NCI-H2029 (cell line): ENCODE measurements at regions not wholly inside any gene's neighbourhood (a gene's known extent, or its start where the extent isn't known, plus 50 kb on each side); places are given as distances from the start of the nearest gene placed in this dataset.
"Not testable (repeated sequence)": the region's sequence is repeated elsewhere in the genome, so short reads cannot be mapped to it uniquely, and the experiment has no call there.

Source experiments
- DNase-seq: peaks from one replicate; lab custom pipeline; 2025; lab: John Stamatoyannopoulos, UW

DNA sequence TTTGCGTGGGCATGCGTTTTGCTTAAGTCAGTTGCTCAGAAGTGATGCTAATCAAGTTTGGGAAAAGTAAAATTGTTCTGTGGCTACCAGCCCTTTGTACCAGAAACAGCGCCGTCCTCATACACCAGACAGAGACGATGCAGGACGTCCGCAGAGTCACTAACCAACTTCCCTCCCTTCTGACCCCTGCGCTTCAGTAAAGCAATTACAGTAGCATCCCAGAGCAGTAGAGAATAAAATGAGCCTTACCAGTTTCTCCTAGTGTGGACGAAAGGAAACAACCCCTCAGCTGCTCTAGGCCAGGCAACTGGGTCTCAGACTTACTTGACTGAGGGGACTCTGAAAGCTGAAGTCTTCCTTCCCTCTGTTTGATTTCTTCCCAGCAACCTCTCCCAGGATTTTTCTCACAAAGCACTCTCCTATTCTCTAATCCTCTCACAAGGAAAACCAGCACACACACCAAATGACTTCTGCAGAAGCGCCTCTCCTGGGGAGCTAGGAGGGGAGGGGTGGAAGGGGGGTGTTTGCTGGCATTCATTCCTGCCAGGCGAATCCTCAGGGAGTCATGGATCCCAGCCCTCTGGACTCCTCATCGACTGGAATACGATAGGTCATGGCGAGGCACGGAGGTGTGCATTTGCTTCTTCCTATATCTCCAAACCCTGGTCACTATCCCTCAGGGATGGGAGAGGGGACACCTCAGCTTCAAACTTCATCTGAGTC, 56.0 kb upstream of the MID1 start:
- DNase-seq = no peak

DNA sequence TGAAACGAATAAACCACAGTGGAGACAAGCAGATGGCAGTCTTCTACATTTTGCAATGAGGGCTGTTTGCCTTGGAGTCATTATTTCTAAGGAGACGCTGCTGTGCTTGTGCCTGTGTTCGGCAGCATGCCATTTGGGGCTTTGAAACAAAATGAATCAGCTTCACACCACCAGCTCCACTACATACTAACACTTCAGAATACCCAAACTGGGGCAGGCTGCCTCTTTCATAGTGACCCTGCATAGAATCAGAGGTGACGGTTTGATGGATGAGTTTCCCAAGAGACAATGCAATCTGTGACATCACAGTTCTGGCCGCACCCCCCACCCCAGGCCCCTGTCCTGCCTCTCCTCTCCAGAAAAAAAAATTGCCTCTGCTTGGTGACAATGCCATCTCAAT, 57.1 kb upstream of the MID1 start:
- peak; percentile 27 for DNase-seq

DNA sequence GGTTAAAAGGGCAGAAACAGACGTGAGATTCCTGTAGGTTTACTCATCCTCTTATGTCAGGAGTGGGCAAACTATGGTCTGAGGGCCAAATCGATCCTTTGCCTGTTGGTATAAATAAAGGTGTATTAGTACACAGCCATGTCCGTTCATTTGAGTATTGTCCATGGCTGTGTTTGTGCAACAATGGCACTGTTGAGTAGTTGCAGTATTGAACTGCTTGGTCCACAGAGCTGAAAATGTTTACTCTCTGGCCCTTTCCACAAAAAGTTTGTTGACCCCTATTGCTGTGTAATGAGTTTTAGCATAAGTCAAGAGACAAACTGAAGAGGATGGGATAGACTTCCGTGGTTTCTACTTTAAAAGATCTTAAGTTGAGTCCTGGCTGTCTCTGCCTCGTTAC, 59.0 kb upstream of the MID1 start:
- no peak for DNase-seq

DNA sequence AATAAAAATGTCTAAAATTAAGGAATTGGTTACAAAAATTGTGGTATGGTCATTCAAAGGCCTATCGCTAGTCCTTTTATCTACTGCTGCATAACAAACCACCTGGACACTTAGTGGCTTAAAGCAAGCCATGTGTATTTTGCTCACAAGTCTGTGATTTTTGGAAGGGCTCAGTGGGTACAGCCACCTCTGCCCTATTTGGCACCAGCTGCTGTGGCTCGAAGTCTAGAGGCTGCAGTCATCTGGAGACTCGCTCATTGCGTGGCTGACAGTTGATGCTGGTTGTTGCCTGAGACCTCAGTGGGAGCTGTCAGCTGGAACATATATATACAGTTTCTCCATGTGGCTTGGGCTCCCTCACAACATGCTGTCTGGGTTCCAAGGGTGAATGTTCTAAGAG, 60.8 kb upstream of the MID1 start:
- no peak for DNase-seq

DNA sequence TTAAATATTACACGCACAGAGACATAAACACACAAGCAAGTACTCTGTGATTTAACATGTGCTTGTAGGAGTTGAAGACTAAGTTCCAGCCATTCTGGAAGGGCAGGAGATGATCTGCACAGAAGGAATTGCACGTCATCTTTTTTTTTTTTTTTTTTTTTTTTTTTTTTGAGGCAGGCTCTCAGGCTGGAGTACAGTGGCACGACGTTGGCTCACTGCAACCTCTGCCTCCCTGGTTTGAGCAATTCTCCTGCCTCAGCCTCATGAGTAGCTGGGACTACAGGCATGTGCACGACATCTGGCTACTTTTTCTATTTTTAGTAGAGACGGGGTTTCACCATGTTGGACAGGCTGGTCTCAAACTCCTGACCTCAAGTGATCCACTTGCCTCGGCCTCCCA, 63.2 kb upstream of the MID1 start:
- not testable (repeated sequence) for DNase-seq

DNA sequence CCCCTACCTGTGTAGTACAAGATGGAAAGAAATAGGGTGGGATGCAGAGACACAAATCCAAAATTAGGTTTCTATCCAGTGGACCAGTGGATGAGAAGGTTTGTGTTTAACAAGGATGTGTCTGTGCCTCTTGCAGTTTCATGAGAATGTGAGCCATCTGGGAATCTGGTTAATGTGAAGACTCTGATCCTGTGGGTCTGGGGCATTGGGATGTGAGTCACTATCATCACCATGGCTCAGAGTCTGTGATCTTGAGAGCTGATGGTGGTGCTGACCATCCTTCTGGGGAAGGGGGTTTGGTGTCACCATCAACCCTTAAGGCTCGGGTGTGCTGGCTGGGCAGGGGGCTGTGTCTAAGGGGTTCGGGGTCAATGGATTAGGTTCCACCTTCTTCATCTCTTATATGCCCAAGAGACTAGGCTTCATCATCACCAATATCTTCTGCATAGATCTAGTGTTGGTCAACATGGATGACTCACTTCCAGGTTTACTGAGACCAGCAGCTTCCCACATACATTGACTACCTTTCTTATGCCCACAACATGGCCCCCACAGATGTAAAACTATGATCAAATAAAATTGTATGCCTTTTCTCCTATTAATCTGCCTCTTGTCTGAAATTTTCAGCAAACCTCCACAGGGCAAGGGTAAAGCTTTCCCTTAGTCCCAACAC, 65.7 kb upstream of the MID1 start:
- no peak for DNase-seq

DNA sequence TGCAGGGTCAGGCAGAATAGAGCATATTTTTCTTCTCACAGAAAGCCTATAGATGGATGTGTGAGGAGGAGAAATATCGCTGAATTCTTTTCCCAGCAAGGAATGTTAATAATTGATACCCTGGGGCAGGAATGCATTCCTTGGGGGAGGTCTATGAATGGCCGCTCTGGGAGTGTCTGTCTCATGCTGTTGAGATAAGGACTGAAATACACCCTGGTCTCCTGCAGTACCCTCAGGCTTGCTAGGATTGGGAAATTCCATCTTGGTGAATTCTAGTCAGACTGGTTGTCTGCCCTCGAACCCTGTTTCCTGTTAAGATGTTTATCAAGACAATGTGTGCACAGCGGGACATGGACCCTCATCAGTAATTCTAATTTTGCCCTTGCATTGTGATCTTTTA, 71.4 kb upstream of the MID1 start:
- DNase-seq = not testable (repeated sequence)

DNA sequence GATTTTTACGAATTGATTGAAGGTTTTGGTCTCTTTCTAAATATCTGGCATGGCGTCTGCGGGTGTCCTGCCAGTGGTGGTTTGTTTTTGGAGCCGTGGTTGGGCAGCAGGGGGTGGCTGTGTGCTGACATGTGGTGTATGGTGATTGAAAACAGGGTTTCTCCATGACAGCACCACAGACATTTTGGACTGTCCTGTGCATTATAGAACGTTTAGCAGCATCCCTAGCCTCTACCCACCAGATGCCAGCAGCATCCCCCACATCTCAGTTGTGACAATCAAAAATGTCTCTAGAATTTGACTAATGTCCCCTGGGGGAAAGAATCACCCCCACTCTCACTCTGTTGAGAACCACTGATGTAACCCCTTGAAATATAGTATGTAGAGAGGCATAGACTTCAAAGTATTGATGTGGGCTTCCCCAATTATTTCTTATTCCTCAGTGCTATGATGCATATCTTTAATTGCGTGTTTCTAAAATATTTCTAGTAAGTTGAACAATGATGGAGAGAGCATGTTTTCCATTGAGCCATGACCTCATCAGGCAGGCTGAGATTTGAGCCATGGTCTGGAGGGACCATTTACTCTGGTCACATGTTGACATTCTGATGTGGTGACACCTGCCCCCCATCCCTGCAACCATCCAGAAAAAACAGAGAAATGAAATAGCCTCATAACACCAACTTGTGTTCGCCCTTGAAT, 77.4 kb upstream of the MID1 start:
- DNase-seq = no peak

DNA sequence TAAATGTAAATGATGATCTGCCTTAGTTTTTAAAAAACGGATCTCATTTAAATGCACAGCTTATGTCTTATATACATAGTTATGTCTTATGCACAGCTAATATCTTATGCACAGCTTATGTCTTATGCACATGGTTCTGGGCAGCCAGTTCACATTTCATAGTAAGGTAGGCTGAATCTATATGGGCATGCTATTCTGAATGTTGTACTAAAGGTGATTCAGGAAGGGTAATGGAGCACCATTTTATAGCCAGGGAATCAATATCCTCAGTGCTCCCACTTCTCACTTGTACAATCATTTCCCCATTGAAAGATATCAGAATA, 77.9 kb upstream of the MID1 start:
- DNase-seq = no peak

DNA sequence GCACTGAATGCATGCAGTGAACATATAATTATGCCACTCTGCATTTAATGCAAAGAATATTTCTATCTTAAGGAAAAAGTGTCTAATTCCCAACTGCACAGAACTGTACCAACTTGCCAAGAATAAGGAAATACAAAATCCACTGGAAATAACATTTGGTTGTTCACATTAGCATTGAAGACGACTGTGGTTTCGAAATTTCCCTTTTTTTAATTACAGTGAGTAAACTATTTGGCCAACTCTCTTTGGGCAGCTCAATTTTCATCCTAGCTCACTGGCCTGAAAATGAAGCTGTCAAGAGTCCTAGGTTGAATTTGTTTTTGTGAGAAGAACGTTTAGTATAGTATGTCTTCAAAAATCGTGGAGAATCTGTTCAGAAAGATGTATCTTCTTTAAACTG, 81.6 kb upstream of the MID1 start:
- DNase-seq = no peak

DNA sequence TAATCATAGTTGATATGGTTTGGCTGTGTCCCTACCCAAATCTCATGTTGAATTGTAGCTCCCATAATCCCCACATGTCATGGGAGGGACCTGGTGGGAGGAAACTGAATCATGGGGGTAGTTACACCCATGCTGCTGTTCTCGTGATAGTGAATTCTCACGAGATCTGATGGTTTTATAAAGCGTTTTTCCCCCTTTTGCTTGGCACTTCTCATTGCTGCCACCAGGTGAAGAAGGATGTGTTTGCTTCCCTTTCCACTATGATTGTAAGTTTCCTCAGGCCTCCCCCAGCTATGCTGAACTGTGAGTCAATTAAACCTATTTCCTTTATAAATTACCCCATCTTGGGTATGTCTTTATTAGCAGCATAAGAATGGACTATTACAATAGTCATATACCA, 86.0 kb upstream of the MID1 start:
- DNase-seq = not testable (repeated sequence)

DNA sequence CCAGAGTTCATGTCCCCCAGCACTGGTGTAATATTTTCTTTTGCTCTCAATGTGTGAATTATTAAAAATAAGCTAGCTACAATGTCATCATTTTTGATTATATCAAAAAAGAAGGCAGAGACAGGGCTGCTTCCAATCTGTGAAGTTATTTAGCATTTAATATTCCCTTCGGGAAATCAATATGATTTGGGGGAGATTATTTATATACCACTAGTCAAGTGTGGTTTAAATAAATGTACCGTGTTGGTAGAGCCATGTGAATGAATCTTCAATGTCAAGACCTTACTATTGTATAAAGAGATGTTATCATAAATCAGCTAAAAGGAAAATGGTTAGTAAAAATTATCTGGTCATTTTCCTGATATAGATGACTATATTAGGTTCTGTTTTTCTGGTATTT, 87.4 kb upstream of the MID1 start:
- no peak for DNase-seq

DNA sequence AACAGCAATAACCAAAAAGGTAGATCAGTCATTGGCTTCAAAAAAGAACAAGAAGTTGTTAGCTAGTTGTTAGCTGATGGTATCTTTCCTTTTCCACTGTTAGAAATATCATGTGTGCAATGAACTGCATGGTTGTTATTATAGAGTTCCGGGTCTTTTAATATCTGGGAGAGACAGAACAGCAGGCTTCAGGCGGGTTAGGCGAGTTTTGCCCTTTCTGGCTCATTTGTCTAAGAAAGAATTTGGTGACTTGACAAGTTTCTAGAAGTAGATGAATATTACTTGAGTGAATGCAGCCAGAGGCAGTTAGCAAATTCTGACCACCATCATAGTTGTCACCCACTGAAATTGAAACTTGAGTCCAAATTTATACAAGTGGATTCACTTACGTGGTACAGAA, 88.9 kb upstream of the MID1 start:
- DNase-seq = no peak

DNA sequence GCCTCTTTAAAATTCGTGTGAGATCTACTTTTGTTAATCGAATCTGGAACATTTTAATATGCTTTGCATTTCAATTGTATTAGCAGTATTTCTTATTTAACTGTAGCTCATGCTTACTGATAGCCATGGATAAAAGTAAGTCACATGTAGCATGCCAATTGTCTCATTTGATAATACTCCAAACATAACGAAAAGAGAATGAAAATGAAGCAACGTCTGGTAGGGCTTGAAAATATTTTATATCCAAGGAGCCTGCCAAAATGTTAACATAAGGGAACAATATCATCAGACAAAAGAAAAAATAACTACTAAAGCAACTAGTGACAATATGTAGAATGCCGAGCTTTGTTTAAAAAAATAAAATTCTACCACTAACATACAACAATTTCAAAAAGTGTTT, 94.1 kb upstream of the MID1 start:
- no peak for DNase-seq

DNA sequence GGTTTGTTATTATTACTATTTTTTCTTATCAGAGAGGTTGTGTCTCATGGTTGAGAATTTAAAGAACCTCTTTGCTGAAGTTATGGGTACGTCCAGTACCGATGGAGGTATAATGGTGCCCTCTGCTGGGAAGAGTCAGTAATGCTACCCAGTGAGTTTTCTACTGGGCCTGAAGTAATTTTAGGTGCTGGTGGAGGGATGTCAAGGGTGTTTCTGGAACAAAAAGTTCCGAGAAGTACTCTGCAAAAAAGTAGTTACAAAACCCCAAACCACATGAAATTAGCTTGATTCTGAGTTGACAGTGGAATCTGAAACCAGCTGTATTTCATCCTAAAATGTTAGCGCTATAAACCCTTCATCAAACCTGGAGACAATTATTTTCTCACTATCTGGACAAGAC, 102.5 kb upstream of the MID1 start:
- no peak for DNase-seq

DNA sequence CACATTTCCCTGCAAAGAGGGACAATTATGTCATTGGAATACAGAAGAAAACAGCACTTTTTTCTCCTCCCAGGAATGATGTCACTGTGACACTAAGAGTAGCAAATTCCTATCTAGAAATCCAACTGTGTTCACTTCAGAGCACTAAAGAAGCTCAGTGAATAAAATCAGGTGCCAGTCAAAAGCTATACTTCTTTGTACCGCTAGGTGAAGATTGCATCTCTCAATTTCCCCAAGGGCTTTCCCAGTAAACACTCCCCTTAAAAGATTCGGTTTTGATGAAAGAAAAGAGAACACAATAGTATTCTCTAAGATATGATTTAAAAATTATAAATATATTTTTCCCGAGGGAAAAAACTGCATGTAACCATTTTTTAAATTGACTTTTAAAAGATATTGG, 104.7 kb upstream of the MID1 start:
- no peak for DNase-seq

DNA sequence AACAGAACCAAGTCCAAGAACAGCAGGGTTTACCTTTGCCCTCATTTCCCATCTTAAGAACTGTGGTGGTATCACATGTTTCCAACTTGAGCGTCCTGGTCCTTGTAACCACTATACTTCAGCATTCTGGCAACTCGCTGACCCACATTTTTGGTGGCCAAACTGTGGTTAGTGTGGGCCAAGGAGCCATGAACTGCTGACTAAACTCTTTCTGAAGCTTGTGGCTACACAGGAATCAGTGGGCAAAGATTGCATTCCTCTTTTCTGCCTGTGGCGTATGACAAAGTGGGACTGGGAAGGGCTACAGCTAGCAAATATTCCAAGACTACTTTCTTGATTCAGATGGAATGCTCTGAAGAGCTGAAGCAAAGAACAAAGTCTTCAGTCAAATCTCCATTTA, 106.3 kb upstream of the MID1 start:
- no peak for DNase-seq

DNA sequence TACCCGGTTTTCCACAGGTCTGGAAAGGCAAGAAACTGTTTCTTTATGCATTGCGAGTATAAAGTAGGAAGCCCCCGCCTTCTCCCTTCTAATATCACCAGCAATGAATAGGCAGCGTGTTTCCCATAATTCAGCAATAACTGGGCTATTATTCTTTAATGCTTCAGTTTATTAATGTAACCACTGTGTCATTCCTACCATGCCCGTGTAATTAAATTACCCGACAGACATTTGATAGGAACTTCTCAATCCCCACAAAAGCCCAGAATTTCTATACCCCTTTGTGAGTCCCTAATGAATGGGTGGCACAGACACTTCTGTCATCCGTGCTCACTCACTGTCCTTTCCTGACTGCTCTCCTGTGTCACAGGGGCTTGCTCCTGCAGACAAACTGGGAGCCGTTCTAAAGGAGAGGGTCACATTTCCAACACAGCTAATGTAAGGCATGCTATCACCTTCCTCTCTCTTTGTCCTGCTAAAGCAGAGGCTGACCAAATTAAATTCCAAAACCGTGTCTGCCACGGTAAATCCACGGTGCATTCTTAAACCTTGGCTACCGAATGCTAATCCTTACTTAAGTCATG, 108.5 kb upstream of the MID1 start:
- DNase-seq = no peak

DNA sequence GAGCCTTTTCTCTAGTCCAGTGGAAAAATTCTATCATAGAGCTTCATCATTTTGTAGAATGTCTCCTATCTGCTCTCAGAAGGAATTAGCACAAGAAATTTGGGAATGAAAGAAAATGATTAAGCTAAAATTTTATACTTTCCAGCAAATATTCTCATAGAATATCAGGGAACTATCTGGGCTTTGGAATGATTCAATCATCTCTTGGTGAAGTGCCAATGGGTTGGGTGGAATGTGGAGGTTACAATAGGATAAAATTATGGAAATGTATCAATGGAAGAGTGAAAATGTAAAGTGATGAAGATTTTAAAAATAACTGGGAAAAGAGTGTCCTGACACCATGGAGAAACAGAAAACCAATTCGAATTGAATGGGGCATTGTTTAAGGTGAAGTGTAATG, 119.0 kb upstream of the MID1 start:
- DNase-seq = no peak

DNA sequence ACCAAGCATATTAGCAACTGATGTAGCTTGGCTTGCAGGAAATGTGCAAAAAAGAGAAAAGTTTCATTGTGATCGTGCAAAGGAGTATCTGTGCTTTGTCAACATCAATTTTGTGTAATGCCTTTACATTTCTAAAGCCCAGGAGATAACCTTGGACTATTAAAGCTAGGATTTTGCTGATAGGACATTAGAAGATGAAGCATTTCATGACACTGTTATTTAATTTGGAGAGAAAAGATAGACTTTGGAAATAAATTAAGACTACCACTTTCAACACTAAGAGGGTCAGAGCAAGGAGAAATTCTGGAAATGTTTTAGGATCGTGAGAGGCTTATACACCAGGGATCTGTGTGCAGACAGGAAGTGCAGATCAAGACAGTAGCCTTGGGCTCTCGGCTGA, 120.6 kb upstream of the MID1 start:
- DNase-seq = no peak

DNA sequence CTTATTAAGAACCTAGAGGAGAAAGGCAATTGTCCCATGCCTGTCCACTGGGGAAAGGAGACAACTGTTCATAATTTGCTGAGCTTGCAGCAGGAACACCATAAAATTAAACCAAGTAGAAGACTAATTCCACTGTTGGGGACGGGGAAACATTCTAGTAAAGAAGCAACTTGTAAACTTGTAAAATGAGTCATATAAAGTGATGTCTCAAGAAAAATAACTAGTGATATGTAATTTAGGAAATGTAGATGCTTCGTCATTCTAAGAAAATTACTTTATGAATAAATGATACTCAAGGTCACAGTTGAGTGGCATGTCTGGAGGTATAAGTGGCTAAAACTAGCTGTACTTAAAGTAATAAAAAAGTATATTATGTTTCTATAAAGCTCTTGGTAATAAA, 121.2 kb upstream of the MID1 start:
- DNase-seq = no peak

DNA sequence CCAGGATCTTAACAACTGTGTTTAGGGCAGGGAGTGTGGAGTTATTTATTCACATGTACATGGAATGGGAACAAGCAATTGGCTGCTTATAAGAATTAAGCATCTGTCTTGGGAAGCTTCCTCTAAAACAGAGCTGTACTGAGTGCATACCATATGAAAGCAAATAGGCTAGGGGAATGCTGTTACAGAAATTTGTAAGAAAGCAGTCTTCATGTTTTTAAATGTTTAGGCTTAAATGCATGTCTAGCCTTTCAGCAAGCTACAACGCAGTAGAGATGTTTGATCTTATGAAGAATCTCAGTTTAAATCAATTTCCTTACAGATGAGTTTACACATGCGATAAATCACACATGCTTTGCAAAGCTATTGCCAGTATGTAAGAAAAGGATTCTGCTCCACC, 123.1 kb upstream of the MID1 start:
- no peak for DNase-seq

DNA sequence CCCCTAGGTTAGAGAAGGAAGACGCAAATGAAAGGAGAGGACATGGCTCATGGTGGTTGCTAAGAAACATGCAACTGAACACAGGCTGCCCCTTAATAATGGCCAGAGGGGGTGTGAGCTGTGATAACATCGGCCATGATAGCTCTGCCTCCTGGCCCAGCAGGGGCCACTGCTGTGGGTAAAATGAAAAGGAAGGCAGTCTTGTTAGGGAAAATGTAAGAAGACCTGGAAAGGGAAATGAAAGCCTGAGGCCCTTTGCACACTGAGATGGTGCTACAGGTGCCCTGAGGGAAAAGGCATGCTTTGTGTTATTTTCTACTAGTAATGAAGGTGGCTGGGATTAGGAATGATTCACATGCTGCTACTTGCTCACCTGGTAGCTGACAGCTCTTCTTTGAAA, 123.6 kb upstream of the MID1 start:
- DNase-seq = no peak
